ENCODE measurements at regions not wholly inside any gene's neighbourhood (a gene's known extent, or its start where the extent isn't known, plus 50 kb on each side); places are given as distances from the start of the nearest gene placed in this dataset.

- ChIA-PET POLR2A (no interaction called here), CTCF (no interaction called here), RAD21 (ENCODE audit: low non-redundant PET in 1 of 2, low total read pairs in 2 of 2, uncharacterized antibody in 2 of 2, unreplicated experiment in 2 of 2) (no interaction called here)
- DNase-seq (ENCODE audit: low read depth, low spot score) (no peak), ATAC-seq (no peak)
- no peak overlapping the region for H3K27ac ChIP-seq (ENCODE audit: low read depth, low read length)
- no peak overlapping the region for H2AFZ ChIP-seq (ENCODE audit: low read depth, low read length, poor library complexity, severe bottlenecking)
- H3K9me2 ChIP-seq (ENCODE audit: insufficient read depth), result no peaks in the 10 kb centered on the region
- intact Hi-C loops (cut with micrococcal nuclease), result no loop called here
- no TSS peak for BruUV-seq (replicated peaks)
- H4K20me1 ChIP-seq (ENCODE audit: insufficient read depth), result no peaks in the 10 kb centered on the region
- H3K4me1 ChIP-seq (ENCODE audit: control insufficient read depth in 1 of 2, insufficient read depth in 2 of 2, low read length in 2 of 2), result no peaks in the 10 kb centered on the region
- H3K27me3 ChIP-seq (ENCODE audit: insufficient read depth, low read length), result peaks cover 34% of the 10 kb centered on the region; the same call in 1 of the 2 replicates
- no peaks in the 10 kb centered on the region; a peak in 1 of 4 replicates for H3K9me3 ChIP-seq (ENCODE audit: control insufficient read depth in 1 of 2, insufficient read depth in 1 of 2, low read depth in 1 of 2, low read length in 2 of 2)
- no peaks in the 10 kb centered on the region for H3K36me3 ChIP-seq (ENCODE audit: control insufficient read depth in 1 of 2, insufficient read depth in 2 of 2, low read length in 2 of 2)
- H3K4me2 ChIP-seq (ENCODE audit: low read length), result no peak overlapping the region
- no peak overlapping the region for H3K9ac ChIP-seq (ENCODE audit: low read length)
- no peak for TF ChIP-seq POLR2AphosphoS5 (IDR thresholded peaks at IDR 0.05; ENCODE audit: low read depth, low read length)
- no peak for TF ChIP-seq SRF (IDR thresholded peaks at IDR 0.05; ENCODE audit: low read depth)
- TF ChIP-seq FOSL1 (IDR thresholded peaks at IDR 0.05; ENCODE audit: low read depth), result no peak
- no peak for TF ChIP-seq EZH2 (IDR thresholded peaks at IDR 0.05)
- no peak for TF ChIP-seq ZBTB33 (IDR thresholded peaks at IDR 0.05; ENCODE audit: extremely low read depth, insufficient replicate concordance, low read length)
- no peak for TF ChIP-seq EZH2phosphoT487 (IDR thresholded peaks at IDR 0.05; ENCODE audit: borderline replicate concordance)
- no peak for TF ChIP-seq POLR2A (IDR thresholded peaks at IDR 0.05; ENCODE audit: borderline replicate concordance, extremely low read depth, insufficient read depth, insufficient read length)
- H3K79me2 ChIP-seq (ENCODE audit: insufficient read depth, low read length), result no peaks in the 10 kb centered on the region
- H3K4me3 ChIP-seq (replicated peaks in 1 of 2; ENCODE audit: low read depth in 1 of 2, low read length in 2 of 2), result no peak overlapping the region
These were observed 657.8 kb downstream of the TBC1D22A start for GRCh38 chr22:47420211-47420610.

- Histone ChIP-seq H3K27ac (ENCODE audit: low read depth, low read length) (no peak overlapping the region), H3K27me3 (ENCODE audit: insufficient read depth, low read length) (peaks cover 29% of the 10 kb centered on the region; the same call in 1 of the 2 replicates), H2AFZ (ENCODE audit: low read depth, low read length, poor library complexity, severe bottlenecking) (no peak overlapping the region), H3K9me2 (ENCODE audit: insufficient read depth) (no peaks in the 10 kb centered on the region), H4K20me1 (ENCODE audit: insufficient read depth) (no peaks in the 10 kb centered on the region), H3K36me3 (ENCODE audit: control insufficient read depth in 1 of 2, insufficient read depth in 2 of 2, low read length in 2 of 2) (no peaks in the 10 kb centered on the region), H3K4me1 (ENCODE audit: control insufficient read depth in 1 of 2, insufficient read depth in 2 of 2, low read length in 2 of 2) (no peaks in the 10 kb centered on the region), H3K4me3 (replicated peaks in 1 of 2; ENCODE audit: low read depth in 1 of 2, low read length in 2 of 2) (no peak overlapping the region), H3K9ac (ENCODE audit: low read length) (no peak overlapping the region), H3K9me3 (ENCODE audit: control insufficient read depth in 1 of 2, insufficient read depth in 1 of 2, low read depth in 1 of 2, low read length in 2 of 2) (no peaks in the 10 kb centered on the region; a peak in 1 of 4 replicates), H3K4me2 (ENCODE audit: low read length) (no peak overlapping the region), H3K79me2 (ENCODE audit: insufficient read depth, low read length) (no peaks in the 10 kb centered on the region)
- TF ChIP-seq POLR2A (IDR thresholded peaks at IDR 0.05; ENCODE audit: borderline replicate concordance, extremely low read depth, insufficient read depth, insufficient read length), result no peak
- no peak for TF ChIP-seq EZH2phosphoT487 (IDR thresholded peaks at IDR 0.05; ENCODE audit: borderline replicate concordance)
- no peak for TF ChIP-seq EZH2 (IDR thresholded peaks at IDR 0.05)
- TF ChIP-seq REST (IDR thresholded peaks at IDR 0.05; ENCODE audit: low read depth), result peak; percentile 50
- no TSS peak for BruUV-seq (replicated peaks)
- intact Hi-C loops (cut with micrococcal nuclease), result no loop called here
- ChIA-PET RAD21 (ENCODE audit: low non-redundant PET in 1 of 2, low total read pairs in 2 of 2, uncharacterized antibody in 2 of 2, unreplicated experiment in 2 of 2) (no interaction called here), CTCF (no interaction called here), POLR2A (no interaction called here)
- DNase-seq (ENCODE audit: low read depth, low spot score) (no peak), ATAC-seq (no peak)
These were observed 656.8 kb downstream of the TBC1D22A start for GRCh38 chr22:47419239-47419638.
